Stimulated activated naive B cell treated with anti-CD40 and anti-IgM and Interleukin-4, amounts not matched to agents 10 μg/mL and 1 μg/mL and 100 μg/mL, for 72 hours (primary cell): ENCODE measurements at regions not wholly inside any gene's neighbourhood (a gene's known extent, or its start where the extent isn't known, plus 50 kb on each side); places are given as distances from the start of the nearest gene placed in this dataset.

ENCODE experiments used
- ATAC-seq, 2 donors: fragments of 150-1000 bp; cut with Tn5 transposase; replicated peaks; 2 replicates each; pipeline ENCODE4 v1.10.0; 2021; ENCODE audit warnings: moderate library complexity in 1 of 2
- DNase-seq: peaks from one replicate; pipeline ENCODE4 v3.0.0; 2021
- H3K27ac Mint-ChIP-seq: one replicate; pipeline ENCODE4 v1.8.0; 2022; ENCODE audit warnings: mild to moderate bottlenecking, mixed read lengths
- H3K27me3 Mint-ChIP-seq, 2 donors: one replicate each; pipeline ENCODE4 v1.8.0; 2022; ENCODE audit warnings: mixed read lengths in 2 of 2
- H3K36me3 Mint-ChIP-seq, 2 donors: one replicate each; pipeline ENCODE4 v1.8.0; 2022; ENCODE audit warnings: mixed read lengths in 2 of 2, mild to moderate bottlenecking in 1 of 2
- H3K4me1 Mint-ChIP-seq, 2 donors: one replicate each; pipeline ENCODE4 v1.8.0; 2022; ENCODE audit warnings: mixed read lengths in 2 of 2, mild to moderate bottlenecking in 1 of 2
- H3K4me3 Mint-ChIP-seq, 2 donors: one replicate each; pipeline ENCODE4 v1.8.0; 2022; ENCODE audit warnings: mild to moderate bottlenecking in 2 of 2, mixed read lengths in 2 of 2, moderate library complexity in 1 of 2
- H3K9me3 Mint-ChIP-seq, 2 donors: one replicate each; pipeline ENCODE4 v1.8.0; 2022; ENCODE audit warnings: mixed read lengths in 2 of 2, mild to moderate bottlenecking in 1 of 2

DNA sequence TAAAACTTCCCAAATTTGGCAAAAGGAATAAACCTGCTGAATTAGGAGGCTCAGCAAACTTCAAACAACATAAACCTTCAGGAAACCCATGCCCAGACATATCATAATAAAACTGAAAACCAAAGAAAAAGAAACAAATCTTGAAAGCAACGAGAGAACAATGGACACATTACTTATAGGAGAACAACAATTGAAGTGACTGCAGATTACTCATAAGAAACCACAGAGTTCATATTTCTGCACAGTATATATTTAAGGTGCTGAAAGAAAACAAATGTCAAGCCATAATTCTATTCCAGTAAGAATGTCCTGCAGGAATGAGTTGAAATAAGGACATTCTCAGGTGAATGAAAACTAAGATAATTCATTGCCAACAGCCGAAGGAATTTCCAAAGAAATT lies 80.8 kb upstream of the PROK2 start:
- H3K4me1 Mint-ChIP-seq: no peaks in the 10 kb centered on the region
- no peak overlapping the region for H3K4me3 Mint-ChIP-seq
- peaks cover 34 to 35% of the 10 kb centered on the region in 2 donors for H3K27me3 Mint-ChIP-seq
- no peak overlapping the region for H3K27ac Mint-ChIP-seq
- ATAC-seq (no peak), DNase-seq (no peak)
- H3K9me3 Mint-ChIP-seq: peaks cover 6 to 9% of the 10 kb centered on the region in 2 donors
- H3K36me3 Mint-ChIP-seq: peaks cover under 1 to 8% of the 10 kb centered on the region in 2 donors

DNA sequence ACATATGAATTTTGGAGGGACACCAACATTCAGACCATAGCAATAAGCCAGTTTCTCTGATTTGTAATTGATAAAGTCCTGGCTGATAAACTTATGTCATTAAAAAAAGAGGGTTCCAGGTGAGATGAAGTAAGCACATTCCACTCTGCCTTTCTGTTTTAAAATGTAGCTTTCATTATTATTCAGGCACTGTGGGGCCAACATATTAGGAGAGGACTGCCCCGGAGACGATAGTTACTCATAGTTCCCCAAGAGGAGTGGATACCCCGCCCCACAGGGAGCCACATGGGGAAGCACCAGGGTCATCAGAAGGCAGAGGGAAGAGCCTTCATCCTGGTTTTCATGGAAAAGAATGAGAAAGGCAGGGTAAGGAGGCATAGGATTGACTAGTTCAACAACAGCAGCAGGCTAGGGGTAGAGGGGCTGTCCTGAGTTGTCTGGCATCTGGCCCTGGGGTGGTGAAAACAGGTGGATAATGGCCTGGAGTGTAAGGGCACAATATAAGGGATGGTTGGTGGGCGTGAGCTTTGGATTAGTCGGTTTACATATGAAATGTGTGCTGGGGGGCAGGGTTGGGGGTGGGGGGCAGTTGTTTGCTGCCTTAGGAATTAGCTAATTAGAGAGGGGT lies 78.7 kb upstream of the PROK2 start:
- H3K27ac Mint-ChIP-seq: no peak overlapping the region

DNA sequence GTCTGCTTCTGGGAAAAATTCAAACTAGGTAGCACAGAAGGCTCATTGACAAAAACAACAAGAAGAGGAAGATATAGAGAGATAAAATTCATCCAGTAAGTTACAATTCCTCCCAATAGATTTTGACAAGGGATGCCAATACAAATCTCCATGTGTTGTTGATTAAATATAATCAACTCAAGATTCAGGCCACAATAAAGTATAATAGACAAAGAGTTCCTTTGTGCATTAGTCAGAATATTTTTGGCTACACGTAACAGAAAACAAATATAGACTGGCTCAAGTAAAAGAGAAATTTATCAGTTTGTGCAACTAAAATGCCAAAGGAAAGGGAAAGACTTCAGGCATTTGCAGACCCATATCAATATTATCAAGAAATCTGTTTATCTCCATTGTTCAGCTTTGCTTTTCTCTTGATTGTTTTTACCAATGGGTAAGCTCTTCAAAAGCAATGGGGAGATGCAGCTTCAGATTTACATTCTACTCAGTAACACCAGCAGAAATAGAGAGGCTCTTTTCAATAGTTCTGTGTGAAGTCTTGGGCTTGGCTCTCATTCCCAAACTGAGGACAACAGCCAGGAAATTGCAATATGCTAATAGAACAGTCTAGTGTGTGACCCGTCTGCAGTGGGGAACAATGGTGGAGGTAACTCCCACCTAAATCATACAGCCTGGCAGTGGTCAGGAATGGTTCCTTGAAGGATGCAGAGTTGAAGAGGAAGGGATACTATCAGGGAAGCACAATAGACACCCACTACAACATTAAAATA lies 77.6 kb upstream of the PROK2 start:
- no peak overlapping the region for H3K27ac Mint-ChIP-seq
- no peaks in the 10 kb centered on the region for H3K4me1 Mint-ChIP-seq
- H3K9me3 Mint-ChIP-seq: peaks cover 10 to 15% of the 10 kb centered on the region in 2 donors
- H3K4me3 Mint-ChIP-seq: no peak overlapping the region
- DNase-seq (no peak), ATAC-seq (no peak)
- H3K36me3 Mint-ChIP-seq: peaks cover 4 to 15% of the 10 kb centered on the region in 2 donors
- H3K27me3 Mint-ChIP-seq: peaks cover 54 to 58% of the 10 kb centered on the region in 2 donors

More for the DNA sequence above, 78.7 kb upstream of the PROK2 start:
- Mint-ChIP-seq H3K4me1 (no peaks in the 10 kb centered on the region), H3K36me3 (peaks cover 4 to 15% of the 10 kb centered on the region in 2 donors), H3K27me3 (peaks cover 51 to 54% of the 10 kb centered on the region in 2 donors), H3K4me3 (no peak overlapping the region), H3K9me3 (peaks cover 12 to 15% of the 10 kb centered on the region in 2 donors)
- DNase-seq (no peak), ATAC-seq (no peak)

DNA sequence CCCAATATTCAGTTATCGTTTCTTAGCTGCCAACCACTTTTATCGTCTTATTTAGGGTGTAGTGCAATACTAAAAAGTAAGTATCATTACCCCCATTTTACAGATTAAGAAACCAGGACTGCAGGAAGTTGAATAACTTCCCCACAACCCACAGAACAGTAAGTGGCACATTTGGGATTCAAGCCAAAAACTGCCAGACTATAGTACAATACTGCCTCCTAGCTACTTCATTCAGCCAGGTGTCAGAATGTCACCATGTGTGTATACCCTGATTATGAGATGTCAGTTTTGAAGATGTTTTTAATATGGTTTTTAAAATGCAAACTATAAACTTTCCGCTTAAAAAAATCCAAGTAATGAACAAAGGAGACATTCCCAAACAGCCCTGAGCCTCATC lies 74.2 kb upstream of the PROK2 start:
- peak in 1 of 2 donors; percentile 42 for ATAC-seq
- no peak for DNase-seq
- no peaks in the 10 kb centered on the region for H3K4me1 Mint-ChIP-seq
- no peak overlapping the region for H3K27ac Mint-ChIP-seq
- no peak overlapping the region for H3K4me3 Mint-ChIP-seq
- H3K36me3 Mint-ChIP-seq: peaks cover 4 to 15% of the 10 kb centered on the region in 2 donors
- peaks cover 10 to 15% of the 10 kb centered on the region in 2 donors for H3K9me3 Mint-ChIP-seq
- peaks cover 49 to 64% of the 10 kb centered on the region in 2 donors for H3K27me3 Mint-ChIP-seq

DNA sequence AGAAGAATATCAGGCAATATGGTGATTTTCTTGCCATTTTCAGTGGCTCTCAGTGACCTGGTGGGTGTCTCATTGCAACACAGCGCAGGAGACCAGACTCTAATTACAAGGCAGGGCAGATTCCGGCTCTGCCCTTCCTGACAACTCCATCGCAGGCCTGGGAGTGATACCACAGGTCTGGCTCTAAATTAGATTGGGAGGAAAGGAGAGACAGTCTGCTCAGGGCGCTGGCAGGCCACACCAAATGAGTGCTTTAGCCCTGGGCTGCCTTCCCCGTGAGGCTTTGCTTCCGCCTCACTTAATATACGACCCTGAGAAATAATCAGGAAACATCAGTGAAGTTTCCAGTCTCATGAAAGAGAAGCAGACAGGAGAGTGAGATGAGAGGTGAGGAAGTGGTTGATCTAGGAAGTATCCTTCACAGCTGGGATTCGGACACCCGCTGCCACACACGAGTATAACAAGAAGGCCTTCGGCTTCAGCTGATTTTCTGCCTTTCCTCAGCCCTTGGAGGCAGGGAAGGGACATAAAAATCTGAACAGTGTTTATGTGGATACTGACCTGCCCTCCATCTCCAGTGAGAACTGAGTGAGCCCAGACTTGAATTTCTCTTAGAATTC lies 73.7 kb upstream of the PROK2 start:
- no peak overlapping the region for H3K27ac Mint-ChIP-seq
- H3K4me3 Mint-ChIP-seq: no peak overlapping the region

DNA sequence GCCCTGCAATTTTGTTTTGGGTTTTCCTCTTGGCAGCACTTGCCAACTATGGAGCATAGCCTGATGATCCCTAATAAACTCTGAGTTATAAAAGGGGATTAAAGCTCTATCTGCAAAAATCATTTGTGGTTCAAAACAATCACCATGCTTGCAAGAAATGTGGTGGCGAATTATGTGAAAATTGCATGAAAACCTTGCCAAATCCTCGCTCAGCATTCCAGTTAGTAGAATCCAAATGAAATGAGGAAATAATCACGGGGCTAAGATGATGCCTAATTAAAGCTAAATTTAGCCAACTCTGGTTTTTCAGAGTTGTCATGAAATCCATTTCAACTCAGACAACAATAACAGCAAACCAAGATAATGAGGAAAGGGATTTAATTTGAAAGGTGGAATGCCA lies 73.0 kb upstream of the PROK2 start:
- H3K9me3 Mint-ChIP-seq: peaks cover 10 to 15% of the 10 kb centered on the region in 2 donors
- H3K27me3 Mint-ChIP-seq: peaks cover 42 to 58% of the 10 kb centered on the region in 2 donors
- no peak overlapping the region for H3K27ac Mint-ChIP-seq
- ATAC-seq (no peak), DNase-seq (no peak)
- no peaks in the 10 kb centered on the region for H3K4me1 Mint-ChIP-seq
- H3K36me3 Mint-ChIP-seq: peaks cover 4 to 15% of the 10 kb centered on the region in 2 donors
- no peak overlapping the region for H3K4me3 Mint-ChIP-seq

More for the DNA sequence above, 73.7 kb upstream of the PROK2 start:
- H3K9me3 Mint-ChIP-seq: peaks cover 10 to 15% of the 10 kb centered on the region in 2 donors
- H3K36me3 Mint-ChIP-seq: peaks cover 4 to 15% of the 10 kb centered on the region in 2 donors
- peaks cover 45 to 61% of the 10 kb centered on the region in 2 donors for H3K27me3 Mint-ChIP-seq
- DNase-seq (no peak), ATAC-seq (no peak)
- no peaks in the 10 kb centered on the region for H3K4me1 Mint-ChIP-seq

DNA sequence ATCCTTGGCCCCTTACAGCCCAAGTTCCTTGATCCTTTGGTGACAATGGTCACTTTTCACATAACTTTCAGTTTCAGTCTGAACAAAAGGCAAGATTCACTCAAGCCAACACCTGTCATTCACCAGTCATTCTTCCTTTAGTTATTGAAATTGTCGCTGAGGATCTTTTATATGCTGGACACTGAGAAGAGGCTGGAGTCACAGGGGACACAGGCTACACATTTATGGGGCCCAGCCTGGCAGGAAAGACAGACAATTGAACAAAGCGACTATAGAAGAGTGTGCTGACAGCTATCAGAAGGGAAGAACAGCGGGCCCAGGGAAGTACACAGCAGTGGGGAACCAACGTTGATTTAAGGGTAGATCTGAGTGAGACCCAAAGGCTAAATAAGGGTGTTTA lies 69.8 kb upstream of the PROK2 start:
- H3K36me3 Mint-ChIP-seq: no peaks in the 10 kb centered on the region
- no peaks in the 10 kb centered on the region for H3K9me3 Mint-ChIP-seq
- H3K4me3 Mint-ChIP-seq: no peak overlapping the region
- no peak overlapping the region for H3K27ac Mint-ChIP-seq
- H3K4me1 Mint-ChIP-seq: no peaks in the 10 kb centered on the region
- ATAC-seq (no peak), DNase-seq (no peak)
- peaks cover 20 to 28% of the 10 kb centered on the region in 2 donors for H3K27me3 Mint-ChIP-seq

DNA sequence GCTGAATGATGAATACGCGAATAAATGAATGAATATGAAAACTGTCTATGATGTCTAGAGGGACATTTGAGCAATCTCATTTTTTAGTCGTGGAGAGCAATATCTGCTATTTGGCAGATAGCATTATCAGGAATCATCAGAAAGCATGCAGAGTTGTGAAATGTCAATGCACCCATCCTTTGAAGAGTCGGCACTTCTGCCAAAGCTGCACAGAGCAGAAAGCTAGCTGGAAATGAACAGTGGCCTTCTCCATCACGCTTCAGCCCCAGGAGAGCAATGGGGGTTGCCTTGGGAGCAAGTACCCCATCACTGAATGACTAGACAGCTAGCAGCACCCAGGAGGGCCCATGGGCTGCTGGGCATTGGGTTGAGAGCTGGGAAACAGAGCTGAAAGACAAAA lies 69.1 kb upstream of the PROK2 start:
- no peak for DNase-seq
- Mint-ChIP-seq H3K4me3 (no peak overlapping the region), H3K4me1 (no peaks in the 10 kb centered on the region), H3K27ac (no peak overlapping the region), H3K27me3 (peaks cover 14 to 26% of the 10 kb centered on the region in 2 donors), H3K9me3 (no peaks in the 10 kb centered on the region), H3K36me3 (no peaks in the 10 kb centered on the region)
- no peak for ATAC-seq

DNA sequence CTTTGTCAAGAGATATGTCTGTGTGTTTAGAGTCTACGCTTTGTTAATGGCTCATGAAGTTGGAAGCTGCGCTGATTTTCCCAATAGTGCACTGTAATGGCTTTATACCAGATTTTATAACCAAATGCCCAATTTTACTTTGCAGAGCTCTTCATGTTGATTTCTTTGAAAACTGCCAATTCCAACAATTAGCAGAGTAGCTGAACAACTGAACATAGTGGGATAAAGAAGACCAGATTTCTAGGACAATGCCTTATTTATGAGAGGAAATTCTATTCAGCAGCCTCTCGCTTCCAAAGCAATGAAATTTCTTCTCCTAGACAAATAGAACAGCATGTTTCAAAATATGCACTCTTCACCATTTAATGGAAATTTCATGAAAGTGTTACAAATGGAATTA lies 66.9 kb upstream of the PROK2 start:
- H3K4me1 Mint-ChIP-seq: no peaks in the 10 kb centered on the region

DNA sequence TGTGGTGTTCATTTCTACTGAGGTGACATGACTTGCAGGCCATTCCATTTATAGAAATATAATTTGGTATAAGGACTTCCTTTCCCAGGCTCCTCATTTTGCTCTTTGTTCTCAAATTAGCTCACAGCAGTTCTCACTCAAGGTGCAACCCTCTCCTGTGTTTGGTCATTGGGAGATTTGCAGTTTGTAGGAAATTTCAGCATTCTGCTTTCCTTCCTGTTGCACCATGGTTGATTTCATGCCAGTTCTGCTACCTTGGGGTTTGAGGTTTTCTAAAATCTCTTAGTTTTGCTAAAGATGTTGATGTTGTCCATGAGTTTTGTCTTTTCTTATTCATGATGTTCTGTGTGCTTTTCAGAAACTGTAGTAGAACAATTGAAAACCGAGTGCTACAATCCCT lies 65.7 kb upstream of the PROK2 start:
- no peaks in the 10 kb centered on the region for H3K9me3 Mint-ChIP-seq
- peaks cover 5 to 12% of the 10 kb centered on the region in 2 donors for H3K27me3 Mint-ChIP-seq
- no peak overlapping the region for H3K4me3 Mint-ChIP-seq
- ATAC-seq (no peak), DNase-seq (no peak)
- H3K4me1 Mint-ChIP-seq: no peaks in the 10 kb centered on the region
- no peaks in the 10 kb centered on the region for H3K36me3 Mint-ChIP-seq
- H3K27ac Mint-ChIP-seq: no peak overlapping the region

More for the DNA sequence above, 66.9 kb upstream of the PROK2 start:
- H3K27ac Mint-ChIP-seq: no peak overlapping the region
- peaks cover 5 to 12% of the 10 kb centered on the region in 2 donors for H3K27me3 Mint-ChIP-seq
- no peaks in the 10 kb centered on the region for H3K9me3 Mint-ChIP-seq
- H3K4me3 Mint-ChIP-seq: no peak overlapping the region
- no peak for ATAC-seq
- DNase-seq: no peak
- no peaks in the 10 kb centered on the region for H3K36me3 Mint-ChIP-seq

DNA sequence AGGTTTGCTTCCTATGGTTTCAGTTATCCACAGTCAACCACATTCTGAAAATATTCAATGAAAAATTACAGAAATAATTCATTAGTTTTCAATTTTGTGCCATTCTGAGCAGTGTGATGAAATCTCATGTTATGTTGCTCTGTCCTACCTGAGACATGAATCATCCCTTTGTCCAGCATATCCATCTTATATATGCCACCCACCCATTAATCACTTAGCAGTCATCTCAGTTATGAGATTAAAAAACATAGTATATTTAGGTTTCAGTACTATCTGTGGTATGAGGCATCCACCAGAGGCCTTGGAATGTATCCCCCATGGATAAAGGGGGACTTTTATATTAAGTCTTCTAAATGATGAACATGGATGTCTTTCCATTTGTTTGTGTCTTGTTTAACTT lies 64.7 kb upstream of the PROK2 start:
- ATAC-seq: no peak

DNA sequence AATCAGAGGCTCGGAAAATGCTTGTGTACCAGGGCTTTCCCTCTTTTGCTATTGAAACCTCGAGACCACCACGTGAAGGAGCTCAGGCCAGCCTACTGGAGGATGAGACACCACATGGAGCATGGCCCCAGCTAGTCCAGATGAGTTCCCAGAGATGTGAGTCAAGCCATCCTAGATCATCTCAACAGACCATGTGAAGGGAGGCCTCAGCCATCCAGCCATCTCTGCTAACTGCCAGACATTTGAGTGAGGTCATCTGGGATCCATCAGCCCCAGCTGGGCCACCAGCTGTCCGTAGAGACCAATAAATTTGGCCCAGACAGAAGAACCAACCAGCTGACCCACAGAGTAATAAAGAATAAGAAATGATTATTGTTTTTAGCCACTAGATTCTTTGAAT lies 62.8 kb upstream of the PROK2 start:
- Mint-ChIP-seq H3K4me3 (no peak overlapping the region), H3K27me3 (peaks cover 9 to 16% of the 10 kb centered on the region in 2 donors), H3K36me3 (no peaks in the 10 kb centered on the region), H3K27ac (no peak overlapping the region), H3K9me3 (peaks cover 0 to 1% of the 10 kb centered on the region in 2 donors), H3K4me1 (no peaks in the 10 kb centered on the region)
- DNase-seq (no peak), ATAC-seq (no peak)

More for the DNA sequence above, 64.7 kb upstream of the PROK2 start:
- H3K27me3 Mint-ChIP-seq: peaks cover 4 to 10% of the 10 kb centered on the region in 2 donors
- H3K4me1 Mint-ChIP-seq: no peaks in the 10 kb centered on the region
- no peaks in the 10 kb centered on the region for H3K36me3 Mint-ChIP-seq
- H3K27ac Mint-ChIP-seq: no peak overlapping the region
- no peak overlapping the region for H3K4me3 Mint-ChIP-seq
- H3K9me3 Mint-ChIP-seq: no peaks in the 10 kb centered on the region
- DNase-seq: no peak

DNA sequence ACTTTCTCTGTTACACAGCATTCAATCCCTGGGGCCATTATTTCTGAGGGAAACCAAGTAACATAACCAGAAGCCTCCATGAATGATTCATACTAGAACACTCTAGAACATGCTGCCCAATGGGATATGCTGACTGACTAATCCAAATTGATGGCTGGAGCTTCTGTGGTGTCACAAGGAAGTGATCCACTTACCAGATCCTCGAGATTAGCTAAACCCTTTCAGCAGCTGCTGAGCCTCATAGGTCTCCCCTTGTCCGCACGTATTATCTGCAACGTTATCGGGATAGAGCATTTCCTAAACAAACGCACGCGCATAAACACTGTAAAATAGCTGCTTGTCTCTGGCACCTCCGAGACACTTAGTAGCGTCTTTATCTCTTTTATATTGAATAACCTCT lies 61.2 kb upstream of the PROK2 start:
- Mint-ChIP-seq H3K9me3 (peaks cover 0 to 1% of the 10 kb centered on the region in 2 donors), H3K27me3 (peaks cover 9 to 16% of the 10 kb centered on the region in 2 donors), H3K4me3 (no peak overlapping the region), H3K27ac (no peak overlapping the region), H3K36me3 (no peaks in the 10 kb centered on the region), H3K4me1 (no peaks in the 10 kb centered on the region)
- ATAC-seq (no peak), DNase-seq (no peak)

DNA sequence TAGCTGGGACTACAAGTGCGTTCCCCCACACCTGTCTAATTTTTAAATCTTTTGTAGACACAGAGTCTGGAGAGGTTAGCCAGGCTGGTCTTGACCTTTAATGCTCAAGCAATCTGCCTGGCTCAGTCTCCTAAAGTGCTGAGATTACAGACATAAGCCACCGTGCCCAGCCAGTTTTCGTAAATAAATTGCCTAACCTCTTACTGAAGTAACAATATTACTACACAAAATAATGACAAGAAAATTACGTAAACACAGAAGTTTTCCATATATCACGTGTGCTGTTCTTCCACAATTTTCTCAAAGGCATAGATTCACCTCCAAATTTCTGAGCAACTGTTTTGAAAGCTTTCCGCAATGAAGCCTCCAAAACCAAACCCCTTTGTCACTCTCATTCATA lies 58.1 kb upstream of the PROK2 start:
- Mint-ChIP-seq H3K4me3 (no peak overlapping the region), H3K9me3 (peaks cover 1 to 4% of the 10 kb centered on the region in 2 donors), H3K36me3 (no peaks in the 10 kb centered on the region), H3K27me3 (peaks cover 18 to 21% of the 10 kb centered on the region in 2 donors), H3K4me1 (no peaks in the 10 kb centered on the region), H3K27ac (no peak overlapping the region)
- DNase-seq (no peak), ATAC-seq (no peak)
